ENCODE measurements at regions not wholly inside any gene's neighbourhood (a gene's known extent, or its start where the extent isn't known, plus 50 kb on each side); places are given as distances from the start of the nearest gene placed in this dataset.

- no peaks in the 10 kb centered on the region for H3F3A ChIP-seq (ENCODE audit: insufficient read depth, low read depth)
These were observed 680.4 kb upstream of the MAP3K7 start for GRCh38 chr6:91267246-91267645.

GRCh38 chr6:91266156-91266555 is 679.3 kb upstream of the MAP3K7 start:
- no peaks in the 10 kb centered on the region for H3K27me3 ChIP-seq (ENCODE audit: insufficient read depth, low read depth)
- H3K4me2 ChIP-seq: no peak overlapping the region
- H3K9me2 ChIP-seq (ENCODE audit: insufficient read depth): no peaks in the 10 kb centered on the region
- ChIA-PET POLR2A (ENCODE audit: unreplicated experiment) (no interaction called here), CTCF (no interaction called here)
- BruUV-seq (replicated peaks): no TSS peak
- no peak overlapping the region for H2AFZ ChIP-seq
- no peaks in the 10 kb centered on the region for H3K9me3 ChIP-seq (ENCODE audit: insufficient read depth, low read depth)
- DNase-seq: no peak
- no peak overlapping the region for H3K4me3 ChIP-seq
- H3K4me1 ChIP-seq (replicated peaks; ENCODE audit: insufficient read depth): no peaks in the 10 kb centered on the region
- H3K79me2 ChIP-seq (ENCODE audit: low read depth): no peaks in the 10 kb centered on the region
- H3K27ac ChIP-seq: no peak overlapping the region
- TF ChIP-seq EZH2 (IDR thresholded peaks at IDR 0.05; ENCODE audit: low read depth) (no peak), CTCF (conservative IDR thresholded peaks at IDR 0.05) (no peak)
- no peaks in the 10 kb centered on the region for H3F3A ChIP-seq (ENCODE audit: insufficient read depth, low read depth)
- H4K20me1 ChIP-seq (ENCODE audit: insufficient read depth): no peaks in the 10 kb centered on the region
- intact Hi-C loops (cut with micrococcal nuclease; ENCODE audit: unreplicated experiment): no loop called here
- H3K36me3 ChIP-seq (ENCODE audit: low read depth): no peaks in the 10 kb centered on the region

More at GRCh38 chr6:91267246-91267645, 680.4 kb upstream of the MAP3K7 start:
- no peaks in the 10 kb centered on the region for H3K36me3 ChIP-seq (ENCODE audit: low read depth)
- H3K27me3 ChIP-seq (ENCODE audit: insufficient read depth, low read depth): no peaks in the 10 kb centered on the region
- H3K9me2 ChIP-seq (ENCODE audit: insufficient read depth): no peaks in the 10 kb centered on the region
- no peak overlapping the region for H3K4me2 ChIP-seq
- H3K27ac ChIP-seq: no peak overlapping the region
- ChIA-PET CTCF (no interaction called here), POLR2A (ENCODE audit: unreplicated experiment) (no interaction called here)
- no peak overlapping the region for H2AFZ ChIP-seq
- H3K79me2 ChIP-seq (ENCODE audit: low read depth): no peaks in the 10 kb centered on the region
- H4K20me1 ChIP-seq (ENCODE audit: insufficient read depth): no peaks in the 10 kb centered on the region
- DNase-seq: no peak
- no peaks in the 10 kb centered on the region for H3K9me3 ChIP-seq (ENCODE audit: insufficient read depth, low read depth)
- no peaks in the 10 kb centered on the region for H3K4me1 ChIP-seq (replicated peaks; ENCODE audit: insufficient read depth)
- no peak overlapping the region for H3K4me3 ChIP-seq
- no TSS peak for BruUV-seq (replicated peaks)
- intact Hi-C loops (cut with micrococcal nuclease; ENCODE audit: unreplicated experiment): no loop called here
- TF ChIP-seq EZH2 (IDR thresholded peaks at IDR 0.05; ENCODE audit: low read depth) (no peak), CTCF (conservative IDR thresholded peaks at IDR 0.05) (no peak)

DNA sequence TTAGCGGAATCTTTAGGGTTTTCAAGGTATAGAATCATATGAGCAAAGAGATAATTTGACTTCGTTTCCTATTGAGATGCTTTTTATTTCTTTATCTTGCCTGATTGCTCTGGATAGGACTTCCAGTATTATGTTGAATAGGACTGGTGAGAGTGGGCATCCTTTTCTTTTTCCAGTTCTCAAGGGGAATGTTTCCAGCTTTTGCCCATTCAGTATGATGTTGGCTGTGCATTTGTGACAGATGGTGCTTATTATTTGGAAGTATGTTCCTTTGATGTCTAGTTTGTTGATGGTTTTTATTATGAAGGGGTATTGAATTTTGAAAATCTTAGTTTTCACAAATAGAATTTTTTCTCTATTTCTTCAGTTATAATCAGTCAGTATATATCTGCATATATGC is 656.6 kb upstream of the MAP3K7 start:
- Histone ChIP-seq H3K27me3 (ENCODE audit: insufficient read depth, low read depth) (no peaks in the 10 kb centered on the region), H3K79me2 (ENCODE audit: low read depth) (no peaks in the 10 kb centered on the region), H3K4me2 (no peak overlapping the region), H3F3A (ENCODE audit: insufficient read depth, low read depth) (no peaks in the 10 kb centered on the region), H4K20me1 (ENCODE audit: insufficient read depth) (no peaks in the 10 kb centered on the region), H2AFZ (no peak overlapping the region), H3K9me2 (ENCODE audit: insufficient read depth) (no peaks in the 10 kb centered on the region), H3K9me3 (ENCODE audit: insufficient read depth, low read depth) (no peaks in the 10 kb centered on the region), H3K27ac (no peak overlapping the region), H3K36me3 (ENCODE audit: low read depth) (no peaks in the 10 kb centered on the region), H3K4me1 (replicated peaks; ENCODE audit: insufficient read depth) (no peaks in the 10 kb centered on the region), H3K4me3 (no peak overlapping the region)
- POLR2A ChIA-PET (ENCODE audit: unreplicated experiment): no interaction called here
- intact Hi-C loops (cut with micrococcal nuclease; ENCODE audit: unreplicated experiment): no loop called here
- DNase-seq: no peak
- TF ChIP-seq CTCF (conservative IDR thresholded peaks at IDR 0.05) (no peak), EZH2 (IDR thresholded peaks at IDR 0.05; ENCODE audit: low read depth) (no peak)
- CTCF ChIA-PET: no interaction called here
- no TSS peak for BruUV-seq (replicated peaks)
